ENCODE measurements at regions not wholly inside any gene's neighbourhood (a gene's known extent, or its start where the extent isn't known, plus 50 kb on each side); places are given as distances from the start of the nearest gene placed in this dataset.

GRCh38 chr14:104277416-104278213 is 139.2 kb downstream of the KIF26A start:
- ATAC-seq = no peak

- no peak for ATAC-seq
These were observed 139.8 kb downstream of the KIF26A start for GRCh38 chr14:104278214-104278534.

- ATAC-seq = no peak
These were observed 141.9 kb downstream of the KIF26A start for GRCh38 chr14:104280085-104280901.

GRCh38 chr14:104280902-104281767 is 142.7 kb downstream of the KIF26A start:
- ATAC-seq = no peak

GRCh38 chr14:104281768-104282301 is 143.4 kb downstream of the KIF26A start:
- no peak for ATAC-seq

- no peak for ATAC-seq
These were observed 144.2 kb downstream of the KIF26A start for GRCh38 chr14:104282332-104283196.

- ATAC-seq = no peak
These were observed 145.1 kb downstream of the KIF26A start for GRCh38 chr14:104283197-104284106.

GRCh38 chr14:104284107-104284592 is 145.8 kb downstream of the KIF26A start:
- no peak for ATAC-seq

GRCh38 chr14:104284636-104285507 is 146.5 kb downstream of the KIF26A start:
- no peak for ATAC-seq

- ATAC-seq = no peak
These were observed 147.1 kb downstream of the KIF26A start for GRCh38 chr14:104285508-104285840.

- no peak for ATAC-seq
These were observed 147.7 kb downstream of the KIF26A start for GRCh38 chr14:104286086-104286485.

- ATAC-seq = no peak
These were observed 148.1 kb downstream of the KIF26A start for GRCh38 chr14:104286496-104286895.

- no peak for ATAC-seq
These were observed 149.1 kb downstream of the KIF26A start for GRCh38 chr14:104287301-104288009.

- ATAC-seq = no peak
These were observed 149.9 kb downstream of the KIF26A start for GRCh38 chr14:104288272-104288671.

- no peak for ATAC-seq
These were observed 151.1 kb downstream of the KIF26A start for GRCh38 chr14:104289507-104289906.

- no peak for ATAC-seq
These were observed 151.8 kb downstream of the KIF26A start for GRCh38 chr14:104290058-104290667.

- ATAC-seq = no peak
These were observed 152.4 kb downstream of the KIF26A start for GRCh38 chr14:104290756-104291122.

All from esophagus mucosa (tissue), 1 donor.